ENCODE measurements at regions not wholly inside any gene's neighbourhood (a gene's known extent, or its start where the extent isn't known, plus 50 kb on each side); places are given as distances from the start of the nearest gene placed in this dataset.

GRCh38 chr13:44135566-44135965, 238.1 kb upstream of the SERP2 start:
- TF ChIP-seq SIN3A (IDR thresholded peaks at IDR 0.05; ENCODE audit: borderline replicate concordance, insufficient read depth, low read length) (no peak), TAF1 (IDR thresholded peaks at IDR 0.05; ENCODE audit: borderline replicate concordance, insufficient read depth, low read length) (no peak), POLR2AphosphoS5 (IDR thresholded peaks at IDR 0.05; ENCODE audit: low read depth, low read length) (no peak), FOXP2 (optimal IDR thresholded peaks at IDR 0.05; ENCODE audit: borderline replicate concordance, extremely low read depth, extremely low read length, insufficient read depth) (no peak), REST (IDR thresholded peaks at IDR 0.05; ENCODE audit: insufficient read depth in 1 of 2, low read depth in 2 of 2, low read length in 2 of 2) (no peak)

Data from PFSK-1 (cell line).